Umbilical cord (tissue), 1 donor: ENCODE measurements at regions not wholly inside any gene's neighbourhood (a gene's known extent, or its start where the extent isn't known, plus 50 kb on each side); places are given as distances from the start of the nearest gene placed in this dataset.
"Not testable (repeated sequence)": the region's sequence is repeated elsewhere in the genome, so short reads cannot be mapped to it uniquely, and the experiment has no call there.

Experiments
- DNase-seq: peaks from one replicate; pipeline ENCODE4 v3.0.0-alpha.2; 2015; ENCODE audit warnings: low spot score

GRCh38 chr16:86229283-86229682 is 281.0 kb upstream of the FOXF1 start:
- no peak for DNase-seq

GRCh38 chr16:86229866-86230656 is 280.3 kb upstream of the FOXF1 start:
- no peak for DNase-seq

DNA sequence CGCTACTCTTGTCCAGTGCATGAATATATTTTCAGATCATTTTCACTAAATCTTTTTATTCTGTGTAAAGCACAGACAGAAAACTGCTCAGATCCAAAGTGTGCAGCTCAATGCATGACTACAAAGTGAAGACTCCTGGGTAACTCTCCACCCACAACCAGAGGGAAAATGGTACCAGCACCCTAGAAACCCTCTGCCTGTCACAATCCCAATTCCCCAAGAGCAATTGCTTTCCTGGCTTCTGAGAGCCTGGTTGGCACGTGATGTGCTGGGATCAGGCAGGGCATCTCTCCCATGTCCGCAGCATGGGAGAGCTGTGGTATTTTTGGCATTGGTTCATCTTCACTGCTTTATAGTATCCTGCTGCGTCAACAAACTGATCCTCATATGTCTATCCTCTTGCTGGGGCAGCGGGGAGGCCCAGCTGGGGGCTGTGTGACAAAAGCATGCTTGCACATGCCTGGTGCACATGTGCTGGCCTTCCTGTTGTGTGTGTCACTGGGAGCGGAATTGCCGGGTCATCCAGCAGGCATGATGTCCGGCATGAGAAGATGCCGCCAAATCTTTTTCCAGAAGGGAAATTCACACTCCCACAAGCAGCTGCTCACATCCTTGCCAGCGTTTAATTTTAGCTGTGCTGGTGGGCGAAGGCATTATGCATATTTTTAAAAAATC is 278.9 kb upstream of the FOXF1 start:
- DNase-seq: no peak

- no peak for DNase-seq
These were observed 278.4 kb upstream of the FOXF1 start for GRCh38 chr16:86231996-86232350.

DNA sequence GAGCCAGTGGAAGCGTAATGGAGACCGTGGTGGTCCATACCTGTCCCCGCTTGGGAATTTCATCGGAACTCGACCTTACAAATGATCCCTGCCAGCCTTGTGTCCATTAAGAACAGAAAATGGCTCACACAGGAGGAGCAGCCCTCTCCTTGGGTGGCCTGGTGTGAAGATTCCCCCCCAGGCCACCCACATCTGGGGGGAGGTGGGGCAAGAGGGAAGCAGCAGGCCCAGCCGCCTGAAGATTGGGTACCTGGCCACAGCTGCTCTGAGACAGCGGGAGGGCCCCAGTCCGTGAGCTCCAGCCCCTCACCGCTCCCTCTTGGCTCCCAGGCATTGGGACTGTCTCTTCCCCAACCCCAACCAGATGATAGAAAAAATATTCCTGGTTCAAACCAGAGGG is 277.8 kb upstream of the FOXF1 start:
- no peak for DNase-seq

DNA sequence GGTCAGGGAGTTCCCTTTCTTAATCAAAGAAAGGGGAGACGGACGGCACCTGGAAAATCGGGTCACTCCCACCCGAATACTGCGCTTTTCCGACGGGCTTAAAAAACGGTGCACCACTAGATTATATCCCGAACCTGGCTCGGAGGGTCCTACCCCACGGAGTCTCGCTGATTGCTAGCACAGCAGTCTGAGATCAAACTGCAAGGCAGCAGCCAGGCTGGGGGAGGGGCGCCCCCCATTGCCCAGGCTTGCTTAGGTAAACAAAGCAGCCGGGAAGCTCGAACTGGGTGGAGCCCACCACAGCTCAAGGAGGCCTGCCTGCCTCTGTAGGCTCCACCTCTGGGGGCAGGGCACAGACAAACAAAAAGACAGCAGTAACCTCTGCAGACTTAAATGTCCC is 276.8 kb upstream of the FOXF1 start:
- DNase-seq: not testable (repeated sequence)

GRCh38 chr16:86239381-86239780 is 270.9 kb upstream of the FOXF1 start:
- no peak for DNase-seq

DNA sequence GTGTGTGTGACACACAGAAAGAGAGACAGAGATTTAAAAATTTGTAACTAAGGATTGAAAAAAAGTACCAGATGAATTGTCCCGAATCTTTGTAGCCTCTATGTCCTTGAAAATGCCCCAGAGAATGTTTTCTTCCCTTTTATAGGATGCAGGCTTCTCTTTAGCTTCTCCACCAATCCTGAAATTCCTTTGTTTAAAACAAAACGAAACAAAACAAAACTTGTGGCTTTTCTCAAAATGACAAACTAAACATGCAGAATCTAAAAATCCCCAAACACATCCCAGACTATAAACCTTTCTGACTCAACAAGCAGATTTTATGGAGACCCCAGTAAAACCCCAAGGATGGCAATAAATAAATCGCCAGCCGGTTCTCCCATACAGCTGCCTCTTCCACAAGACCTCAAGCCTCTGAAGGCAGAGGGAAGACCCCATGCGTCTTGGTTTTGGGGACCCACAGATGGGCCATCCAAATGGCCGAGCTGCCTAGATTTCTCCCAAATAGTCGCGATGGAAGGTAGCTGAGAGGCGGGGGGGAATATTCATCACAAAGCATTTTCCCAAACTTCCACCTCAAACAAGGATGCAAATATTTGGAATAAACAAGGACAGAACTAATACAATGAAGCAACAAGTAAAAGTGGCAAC is 269.5 kb upstream of the FOXF1 start:
- DNase-seq: no peak

GRCh38 chr16:86241681-86242080 is 268.6 kb upstream of the FOXF1 start:
- no peak for DNase-seq

DNA sequence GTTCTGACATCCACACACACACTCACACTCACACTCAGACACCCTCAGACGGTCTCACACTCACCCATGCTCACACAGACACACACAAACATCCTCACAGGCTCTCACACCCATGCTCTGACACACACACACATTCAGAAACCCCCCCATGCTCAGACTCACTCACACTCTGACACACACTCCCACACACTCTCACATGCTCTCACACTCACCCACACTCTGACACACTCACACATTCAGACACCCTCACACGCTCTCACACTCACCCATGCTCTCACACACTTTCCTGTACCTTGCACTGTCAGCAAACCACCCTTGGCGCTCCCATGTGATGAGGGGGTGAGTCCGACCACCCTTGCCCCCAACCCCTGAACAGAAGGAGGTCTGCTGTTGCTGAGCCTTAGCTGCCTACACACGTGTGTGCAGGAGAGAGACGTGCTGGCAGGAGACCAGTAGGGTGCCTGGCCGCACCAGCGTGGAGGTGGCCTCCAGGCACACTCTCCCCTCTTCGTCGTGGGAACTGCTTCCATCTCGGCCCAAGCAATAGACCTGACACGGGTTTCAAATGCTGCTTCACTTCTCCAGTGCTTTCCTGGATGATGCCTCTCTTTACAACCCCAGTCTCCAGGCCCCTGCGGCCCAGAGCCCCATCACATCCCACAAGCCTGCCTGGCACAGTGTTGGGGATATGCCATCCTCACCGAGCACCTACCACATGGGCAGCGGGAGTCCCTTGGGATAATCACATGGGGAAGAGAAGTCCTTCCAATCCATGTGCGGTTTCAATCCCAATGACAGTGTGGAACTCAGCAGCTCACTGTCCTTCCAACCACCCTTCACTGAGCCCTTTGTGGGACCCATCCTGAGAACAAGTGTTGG is 267.8 kb upstream of the FOXF1 start:
- DNase-seq: no peak

GRCh38 chr16:86243123-86243473 is 267.2 kb upstream of the FOXF1 start:
- DNase-seq: no peak

DNA sequence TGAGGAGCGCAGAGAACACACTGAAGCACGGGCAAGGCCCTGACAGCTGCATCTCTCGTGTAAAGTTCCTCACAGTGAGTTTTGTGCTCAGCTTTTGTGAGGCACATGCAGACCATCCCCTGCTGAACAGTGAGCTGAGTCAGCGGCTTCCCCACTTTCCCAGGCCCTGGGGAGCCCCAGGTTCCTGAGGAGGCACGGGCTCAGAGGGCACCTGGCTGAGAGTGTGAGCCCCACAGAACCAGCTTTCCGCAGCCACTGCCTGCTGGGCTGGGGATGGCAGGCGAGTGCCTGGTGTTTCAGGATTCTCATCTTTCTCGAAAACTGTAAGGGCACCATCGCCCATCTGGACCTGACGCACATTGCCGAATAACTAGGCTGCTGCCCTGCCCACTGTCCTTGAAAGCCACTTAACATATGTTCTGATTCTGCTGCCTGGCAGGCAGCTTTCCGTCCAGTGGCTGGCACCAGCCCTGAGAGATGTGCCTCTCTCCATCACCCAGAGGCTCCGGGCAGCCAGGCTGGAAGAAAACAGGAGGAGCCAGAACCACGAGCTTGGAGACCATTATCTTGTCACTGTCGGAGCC is 266.7 kb upstream of the FOXF1 start:
- no peak for DNase-seq

- DNase-seq: no peak
These were observed 266.2 kb upstream of the FOXF1 start for GRCh38 chr16:86244158-86244557.

DNA sequence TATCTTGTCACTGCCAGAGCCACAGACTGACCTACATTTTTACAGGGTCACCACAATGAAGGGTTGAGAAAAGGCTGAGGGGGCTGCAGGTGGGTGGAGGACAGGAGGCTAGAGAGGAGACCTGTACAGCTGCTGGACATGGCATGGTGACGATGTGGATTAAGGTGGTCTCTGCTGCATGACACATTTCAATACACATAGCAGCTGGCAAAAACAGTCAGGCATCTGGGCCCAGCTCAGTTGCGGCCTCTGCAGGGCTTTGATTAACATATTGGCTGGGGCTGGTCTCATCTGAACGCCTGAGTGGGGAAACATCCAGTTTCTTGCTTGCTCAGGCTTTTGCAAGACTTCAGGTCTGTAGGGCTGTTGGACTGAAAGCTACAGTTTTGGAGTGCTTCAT is 265.4 kb upstream of the FOXF1 start:
- no peak for DNase-seq

DNA sequence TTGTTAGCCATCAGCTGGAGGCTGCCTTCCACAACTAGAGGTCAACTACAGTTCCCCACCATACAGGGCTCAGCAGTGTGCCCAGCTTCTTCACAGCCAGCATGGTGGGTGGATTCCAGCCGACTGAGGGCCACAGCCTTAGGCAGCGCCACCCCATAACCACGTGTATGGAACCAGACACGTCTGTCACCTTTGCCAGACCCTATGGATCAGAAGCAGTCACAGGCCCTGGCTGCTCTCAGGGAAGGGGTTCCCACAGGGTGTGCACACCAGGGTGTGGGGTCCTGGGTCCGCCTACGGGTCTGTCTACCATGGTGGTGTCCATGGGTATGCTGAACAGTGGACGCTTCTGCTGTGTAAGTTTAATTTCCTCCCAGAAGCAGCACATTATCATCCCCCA is 265.0 kb upstream of the FOXF1 start:
- DNase-seq: no peak

DNA sequence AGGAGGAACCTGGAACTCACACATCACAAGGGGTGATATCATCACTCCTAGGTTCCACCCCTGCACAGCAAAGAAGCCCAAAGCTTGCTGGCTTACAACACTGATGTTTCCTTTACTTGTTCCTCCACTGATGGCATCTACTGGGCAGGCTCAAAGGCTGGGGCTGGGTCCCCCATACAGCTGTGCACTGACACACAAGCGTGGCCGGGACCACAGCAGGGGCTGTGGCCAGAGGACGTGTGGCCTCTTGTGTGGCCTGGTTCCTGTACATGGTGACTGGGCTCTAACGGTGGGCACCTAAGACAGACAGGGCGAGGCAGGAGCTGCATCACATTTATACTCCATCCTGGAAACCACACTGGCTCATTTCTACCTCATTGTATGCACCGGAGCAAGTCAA is 264.4 kb upstream of the FOXF1 start:
- no peak for DNase-seq

DNA sequence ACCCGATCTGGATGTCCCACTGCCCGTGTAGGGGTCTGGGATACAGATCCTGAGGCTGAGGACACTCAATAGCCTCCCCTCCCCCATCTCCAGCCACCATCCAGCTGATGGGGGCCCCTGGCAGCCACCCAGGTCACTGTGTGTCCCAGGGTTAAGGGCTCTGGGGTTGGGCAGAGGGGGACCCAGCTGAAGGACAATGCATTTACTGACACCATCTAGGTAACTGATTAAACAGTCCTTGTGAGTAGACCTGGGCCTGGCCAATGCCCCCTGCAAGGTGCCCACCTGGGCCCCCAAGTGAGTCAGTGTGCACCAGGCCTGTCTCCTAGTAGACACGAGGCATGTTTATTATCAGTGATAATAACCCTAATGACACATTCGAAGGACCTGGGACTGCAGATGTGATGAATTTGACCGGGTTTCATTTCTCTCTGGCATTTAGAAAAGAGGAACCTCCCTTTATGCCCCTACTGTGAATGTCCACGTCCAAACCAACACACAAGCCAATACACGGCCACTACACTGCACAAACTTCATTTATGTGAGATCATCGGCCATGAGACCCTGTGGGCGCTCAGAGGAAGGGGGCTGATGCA is 261.9 kb upstream of the FOXF1 start:
- no peak for DNase-seq

GRCh38 chr16:86249631-86250030 is 260.7 kb upstream of the FOXF1 start:
- no peak for DNase-seq

DNA sequence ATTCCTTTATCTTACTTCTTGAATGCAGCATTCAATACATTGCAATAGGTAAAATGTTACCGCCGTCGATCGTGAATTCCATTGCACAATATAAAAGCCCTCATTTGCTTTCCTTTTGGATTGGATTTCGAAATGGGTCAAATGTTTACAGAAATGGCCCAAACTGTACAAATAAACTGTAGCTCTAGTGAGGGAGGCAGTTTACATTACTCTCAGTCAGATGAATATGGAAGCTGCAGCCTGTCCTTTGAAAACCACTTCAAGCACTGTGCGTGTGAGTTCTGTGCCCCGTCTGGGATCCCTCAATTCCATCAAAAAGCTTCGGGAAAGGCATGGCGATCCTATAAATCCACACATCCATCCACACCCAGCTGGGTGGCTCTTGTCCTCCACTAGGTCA is 258.6 kb upstream of the FOXF1 start:
- DNase-seq: no peak

DNA sequence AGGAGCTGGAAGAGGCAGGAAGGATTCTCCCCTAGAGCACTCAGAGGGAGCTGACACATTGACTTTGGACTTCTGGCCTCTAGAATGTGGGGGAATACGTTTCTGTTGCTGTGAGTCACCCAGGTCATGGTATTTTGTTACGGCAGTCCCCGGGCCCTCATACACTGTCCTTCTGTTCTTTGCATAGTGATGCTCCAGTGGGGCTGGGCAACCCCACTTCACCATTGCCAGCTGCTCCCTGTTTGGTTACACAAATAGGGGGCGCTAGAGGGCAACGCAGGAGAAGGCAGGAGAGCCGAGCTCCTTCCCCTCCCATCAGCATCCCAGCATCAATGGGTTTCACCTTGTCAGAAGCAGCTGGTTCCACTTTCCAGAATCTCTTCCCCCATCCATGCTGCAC is 257.7 kb upstream of the FOXF1 start:
- no peak for DNase-seq

DNA sequence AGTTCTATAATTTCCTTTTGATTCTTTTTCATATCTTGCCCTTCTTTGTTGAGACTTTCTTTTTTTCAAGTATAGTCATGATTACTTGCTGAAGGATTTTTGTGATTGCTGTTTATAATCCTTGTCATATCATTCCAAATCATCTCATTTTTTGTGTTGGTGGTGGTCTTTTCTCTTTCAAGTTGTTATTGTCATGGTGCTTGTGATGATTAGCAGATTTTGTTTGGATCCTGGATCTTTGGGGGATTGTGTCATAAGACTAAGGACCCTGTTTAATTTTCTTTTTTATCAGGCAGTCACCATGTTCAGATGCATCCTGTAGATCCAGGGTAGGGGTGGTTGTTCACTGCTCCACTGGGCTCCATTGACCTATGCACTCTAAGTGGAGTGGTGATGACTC is 254.4 kb upstream of the FOXF1 start:
- no peak for DNase-seq
